Upper lobe of right lung (tissue), 1 donor: ENCODE measurements at regions not wholly inside any gene's neighbourhood (a gene's known extent, or its start where the extent isn't known, plus 50 kb on each side); places are given as distances from the start of the nearest gene placed in this dataset.

Source experiments
- ATAC-seq: fragments of 200-7000 bp; cut with Tn5 transposase; one replicate; pipeline ENCODE4 v1.9.1; 2020; ENCODE audit warnings: mild to moderate bottlenecking, moderate library complexity
- DNase-seq: peaks from one replicate; pipeline ENCODE4 v3.0.0-alpha.2; 2020
- H3K27ac ChIP-seq: fragments of 200-600 bp; one replicate; pipeline ENCODE4 v1.8.0; 2022
- H3K27me3 ChIP-seq: fragments of 200-600 bp; one replicate; pipeline ENCODE4 v1.8.0; 2022; ENCODE audit warnings: mild to moderate bottlenecking
- H3K36me3 ChIP-seq: fragments of 200-600 bp; one replicate; pipeline ENCODE4 v1.8.0; 2022
- H3K4me1 ChIP-seq: fragments of 200-600 bp; one replicate; pipeline ENCODE4 v1.8.0; 2022
- H3K4me3 ChIP-seq: fragments of 200-600 bp; one replicate; pipeline ENCODE4 v1.8.0; 2022; ENCODE audit warnings: mild to moderate bottlenecking
- H3K9me3 ChIP-seq: fragments of 200-600 bp; one replicate; pipeline ENCODE4 v1.8.0; 2022
- CTCF ChIP-seq: fragments of 200-600 bp; IDR thresholded peaks from one replicate; pipeline ENCODE4 v1.8.0; 2022; ENCODE audit warnings: antibody characterized with exemption
- intact Hi-C: fragments of 100-400 bp; cut with DNase I; formaldehyde crosslinking; loops from one replicate; pipeline ENCODE4 v1.11.0; 2022
- donor health status: DM: no; HTN: yes; CAD: no; lungs with severe emphysema.

GRCh38 chr14:106039400-106039799 lies 513.0 kb downstream of the TMEM121 start:
- H3K4me1 ChIP-seq, result no peaks in the 10 kb centered on the region
- H3K4me3 ChIP-seq, result no peak overlapping the region
- intact Hi-C loops, result no loop called here
- ATAC-seq (peak; percentile 82), DNase-seq (peak; percentile 78)
- peak; percentile 49 for TF ChIP-seq CTCF
- no peaks in the 10 kb centered on the region for H3K36me3 ChIP-seq
- H3K27me3 ChIP-seq, result peaks cover 26% of the 10 kb centered on the region
- H3K27ac ChIP-seq, result no peak overlapping the region
- no peaks in the 10 kb centered on the region for H3K9me3 ChIP-seq

DNA sequence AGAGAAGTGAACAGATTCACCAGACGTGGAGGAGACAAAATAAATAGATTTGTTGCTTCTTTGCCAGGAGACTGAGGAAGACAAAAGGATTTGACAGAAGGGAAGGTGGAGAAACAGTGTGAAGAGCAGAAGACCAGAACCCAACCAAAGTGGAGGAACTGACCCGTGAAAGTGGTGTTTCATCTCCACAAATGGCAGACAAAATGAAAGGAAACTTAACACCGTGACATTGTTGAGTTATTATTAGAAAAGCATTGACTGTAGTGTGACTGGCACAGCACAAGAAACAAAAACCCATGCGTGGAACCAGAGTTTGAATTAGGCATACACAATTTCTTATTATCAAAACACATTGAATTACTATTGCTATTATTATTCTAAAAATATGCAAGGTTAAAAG lies 518.1 kb downstream of the TMEM121 start:
- no peak for DNase-seq
- no peak overlapping the region for H3K27ac ChIP-seq
- H3K4me3 ChIP-seq, result no peak overlapping the region
- peaks cover 11% of the 10 kb centered on the region for H3K27me3 ChIP-seq
- H3K9me3 ChIP-seq, result no peaks in the 10 kb centered on the region
- ATAC-seq, result no peak
- no peaks in the 10 kb centered on the region for H3K4me1 ChIP-seq
- no peaks in the 10 kb centered on the region for H3K36me3 ChIP-seq
- no peak for TF ChIP-seq CTCF
- intact Hi-C loops, result no loop called here

GRCh38 chr14:106044949-106045596 lies 518.7 kb downstream of the TMEM121 start:
- DNase-seq (peak; percentile 77), ATAC-seq (peak; percentile 93)
- peak; percentile 58 for TF ChIP-seq CTCF
- Histone ChIP-seq H3K27ac (no peak overlapping the region), H3K27me3 (peaks cover 11% of the 10 kb centered on the region), H3K9me3 (no peaks in the 10 kb centered on the region), H3K4me1 (no peaks in the 10 kb centered on the region), H3K4me3 (no peak overlapping the region), H3K36me3 (no peaks in the 10 kb centered on the region)
- intact Hi-C loops, result no loop called here

DNA sequence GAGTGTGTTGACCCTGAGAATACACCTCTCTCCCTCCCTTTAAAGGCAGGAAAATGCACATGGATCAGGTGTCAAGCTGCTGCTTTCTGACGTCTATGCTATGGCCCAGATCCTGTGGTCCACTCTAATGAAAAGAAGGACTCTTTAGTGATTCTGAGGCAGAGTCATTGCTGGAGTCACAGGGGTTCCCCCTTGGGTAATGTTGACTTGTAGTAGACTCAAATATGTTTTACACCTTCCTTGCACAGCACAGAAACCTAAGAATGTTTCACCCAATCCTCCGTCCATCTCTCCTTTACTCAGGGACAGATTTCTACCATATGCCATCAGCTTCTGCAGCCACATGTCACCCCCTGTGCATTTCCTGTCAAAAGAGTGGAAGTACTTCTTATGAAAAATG lies 525.4 kb downstream of the TMEM121 start:
- DNase-seq (no peak), ATAC-seq (no peak)
- no peaks in the 10 kb centered on the region for H3K4me1 ChIP-seq
- H3K27ac ChIP-seq, result no peak overlapping the region
- no peak overlapping the region for H3K4me3 ChIP-seq
- H3K27me3 ChIP-seq, result peaks cover 10% of the 10 kb centered on the region
- TF ChIP-seq CTCF, result no peak
- H3K36me3 ChIP-seq, result no peaks in the 10 kb centered on the region
- H3K9me3 ChIP-seq, result no peaks in the 10 kb centered on the region
- intact Hi-C loops, result no loop called here

GRCh38 chr14:106055289-106055688 lies 528.9 kb downstream of the TMEM121 start:
- H3K4me1 ChIP-seq, result no peaks in the 10 kb centered on the region
- peaks cover 11% of the 10 kb centered on the region for H3K27me3 ChIP-seq

More at GRCh38 chr14:106055289-106055688, 528.9 kb downstream of the TMEM121 start:
- TF ChIP-seq CTCF, result no peak
- no peak for DNase-seq
- Histone ChIP-seq H3K4me3 (no peak overlapping the region), H3K27ac (no peak overlapping the region), H3K36me3 (no peaks in the 10 kb centered on the region), H3K9me3 (no peaks in the 10 kb centered on the region)
- no peak for ATAC-seq
- intact Hi-C loops, result no loop called here
